A673 (cell line): ENCODE measurements at regions not wholly inside any gene's neighbourhood (a gene's known extent, or its start where the extent isn't known, plus 50 kb on each side); places are given as distances from the start of the nearest gene placed in this dataset.

Source experiments
- BruUV-seq: library from RNA; stranded (reverse); fragments of 400-500 nt; replicated peaks from 2 replicates; lab custom pipeline; 2021; lab: Mats Ljungman, UMichigan
- CTCF ChIA-PET: fragments of 300-600 bp; sonication (Branson Sonifier 250); formaldehyde crosslinking; loops from one replicate; lab custom pipeline; 2022; ENCODE audit warnings: antibody characterized with exemption; lab: Charles Lee
- POLR2A ChIA-PET: fragments of 300-600 bp; sonication (Branson Sonifier 250); formaldehyde crosslinking; loops from one replicate; lab custom pipeline; 2022; ENCODE audit warnings: antibody characterized with exemption; ENCODE audit not compliant: low non-redundant PET; lab: Charles Lee
- DNase-seq: peaks from one replicate; pipeline ENCODE4 v3.0.0-alpha.2; 2015; ENCODE audit warnings: low spot score
- H3K27ac ChIP-seq: fragments of 200-600 bp; sonication (generic); 2 replicates; pipeline ENCODE4 v1.5.1; 2016; ENCODE audit warnings: mixed run types, low read depth, mild to moderate bottlenecking, mixed read lengths, antibody characterized with exemption, low read length; ENCODE audit not compliant: poor library complexity, severe bottlenecking
- H3K27me3 ChIP-seq: fragments of 200-600 bp; sonication (generic); replicated peaks from 2 replicates; pipeline ENCODE4 v1.6.1; 2017; ENCODE audit warnings: mixed run types, low read depth, mild to moderate bottlenecking, mixed read lengths, antibody characterized with exemption, low read length; ENCODE audit not compliant: insufficient read depth, poor library complexity
- H3K36me3 ChIP-seq: fragments of 200-600 bp; sonication (generic); 2 replicates; pipeline ENCODE4 v1.6.1; 2016; ENCODE audit warnings: mixed run types, mild to moderate bottlenecking, mixed read lengths, antibody characterized with exemption, low read length; ENCODE audit not compliant: insufficient read depth, poor library complexity, severe bottlenecking
- H3K4me1 ChIP-seq: fragments of 200-600 bp; sonication (generic); 2 replicates; pipeline ENCODE4 v1.6.1; 2017; ENCODE audit warnings: mixed run types, mild to moderate bottlenecking, mixed read lengths, antibody characterized with exemption, low read length; ENCODE audit not compliant: insufficient read depth, poor library complexity, severe bottlenecking
- H3K4me3 ChIP-seq: fragments of 200-600 bp; sonication (generic); 2 replicates; pipeline ENCODE4 v1.5.1; 2016; ENCODE audit warnings: low read depth, mixed run types, mild to moderate bottlenecking, mixed read lengths, low read length; ENCODE audit not compliant: poor library complexity, severe bottlenecking
- H3K9me3 ChIP-seq: fragments of 200-600 bp; sonication (generic); 2 replicates; pipeline ENCODE4 v1.6.1; 2016; ENCODE audit warnings: mixed run types, low read depth, mild to moderate bottlenecking, mixed read lengths, antibody characterized with exemption, low read length; ENCODE audit not compliant: poor library complexity, severe bottlenecking
- CTCF ChIP-seq: fragments of 300-800, 200-600 bp; sonication (generic); conservative IDR thresholded peaks from 2 replicates; pipeline ENCODE4 v1.5.1; 2017; ENCODE audit warnings: low read depth, mild to moderate bottlenecking, antibody characterized with exemption, low read length, moderate library complexity, mixed read lengths
- EZH2 ChIP-seq: fragments of 200-600 bp; sonication (generic); IDR thresholded peaks from 2 replicates; pipeline ENCODE4 v1.6.1; 2017; ENCODE audit warnings: borderline replicate concordance, low read depth, mild to moderate bottlenecking, mixed read lengths, antibody characterized with exemption, low read length; ENCODE audit not compliant: poor library complexity, severe bottlenecking
- intact Hi-C: fragments of 100-400 bp; cut with micrococcal nuclease; formaldehyde crosslinking; loops from one replicate; pipeline ENCODE4 v1.10.0; 2022; ENCODE audit not compliant: unreplicated experiment

- CTCF ChIA-PET = no interaction called here
- Histone ChIP-seq H3K27ac (no peak overlapping the region), H3K9me3 (peaks cover 4% of the 10 kb centered on the region), H3K36me3 (no peaks in the 10 kb centered on the region), H3K4me3 (no peak overlapping the region), H3K27me3 (no peaks in the 10 kb centered on the region), H3K4me1 (no peaks in the 10 kb centered on the region)
- no TSS peak for BruUV-seq
- no peak for DNase-seq
- intact Hi-C loops = no loop called here
- no peak for TF ChIP-seq CTCF
- POLR2A ChIA-PET = no interaction called here
Observed at GRCh38 chrX:144586756-144587155, 660.5 kb upstream of the SPANXN1 start.

GRCh38 chrX:144592036-144592435, 655.3 kb upstream of the SPANXN1 start:
- Histone ChIP-seq H3K27me3 (no peaks in the 10 kb centered on the region), H3K4me3 (no peak overlapping the region), H3K4me1 (no peaks in the 10 kb centered on the region), H3K36me3 (no peaks in the 10 kb centered on the region), H3K27ac (no peak overlapping the region), H3K9me3 (peaks cover 10% of the 10 kb centered on the region)
- intact Hi-C loops = no loop called here
- DNase-seq = no peak
- CTCF ChIA-PET = no interaction called here
- POLR2A ChIA-PET = no interaction called here
- no TSS peak for BruUV-seq
- no peak for TF ChIP-seq EZH2
- no peak for TF ChIP-seq CTCF

- intact Hi-C loops = no loop called here
- no TSS peak for BruUV-seq
- Histone ChIP-seq H3K9me3 (peaks cover 27% of the 10 kb centered on the region), H3K27me3 (no peaks in the 10 kb centered on the region), H3K36me3 (no peaks in the 10 kb centered on the region), H3K4me1 (no peaks in the 10 kb centered on the region), H3K27ac (no peak overlapping the region), H3K4me3 (no peak overlapping the region)
- DNase-seq = no peak
- ChIA-PET CTCF (no interaction called here), POLR2A (no interaction called here)
- TF ChIP-seq EZH2 = no peak
- TF ChIP-seq CTCF = no peak
Observed at GRCh38 chrX:144601010-144601409, 646.3 kb upstream of the SPANXN1 start.
